ENCODE measurements at regions not wholly inside any gene's neighbourhood (a gene's known extent, or its start where the extent isn't known, plus 50 kb on each side); places are given as distances from the start of the nearest gene placed in this dataset.
A peak's percentile ranks its signal among the peaks of the same experiment; 100 is the strongest.

DNA sequence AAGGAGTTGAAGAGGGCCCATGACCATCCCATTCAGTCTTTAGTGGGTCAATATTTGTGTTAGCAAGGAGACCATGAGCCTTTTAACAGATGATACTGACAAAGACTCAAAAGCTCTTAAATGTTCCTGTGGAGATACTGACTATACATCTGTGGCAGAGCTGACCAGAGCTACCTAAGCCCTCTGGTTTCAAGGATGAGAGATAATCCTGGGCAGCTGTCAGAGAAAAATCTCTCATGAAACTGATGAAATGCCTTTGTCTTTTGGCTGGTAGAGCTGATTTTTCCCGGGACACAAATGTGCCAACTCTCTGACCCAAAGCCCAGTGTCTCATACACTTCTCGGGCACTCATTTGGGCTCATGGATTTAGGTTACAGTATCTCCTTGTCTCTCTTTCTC is 100.9 kb downstream of the XCL2 start:
- DNase-seq (ENCODE audit: low spot score in 2 of 2) = no peak
- no peak overlapping the region for H3K4me3 ChIP-seq (ENCODE audit: low read depth, poor library complexity, severe bottlenecking)
- no peak for TF ChIP-seq CTCF (IDR thresholded peaks at IDR 0.05)
- TF ChIP-seq POLR2A (IDR thresholded peaks at IDR 0.05) = no peak
- WGBS, 2 donors = 88 to 92% methylated on average over 2 of the region's 2 CpGs
- intact Hi-C loops (cut with DNase I; ENCODE audit: low total_unique reads) = no loop called here

- WGBS, 2 donors = 68 to 71% methylated on average over 3 of the region's 3 CpGs
- no peak for TF ChIP-seq CTCF (IDR thresholded peaks at IDR 0.05)
- no peak for TF ChIP-seq POLR2A (IDR thresholded peaks at IDR 0.05)
- no peak for DNase-seq (ENCODE audit: low spot score in 2 of 2)
- intact Hi-C loops (cut with DNase I; ENCODE audit: low total_unique reads) = no loop called here
- no peak overlapping the region for H3K4me3 ChIP-seq (ENCODE audit: low read depth, poor library complexity, severe bottlenecking)
Measured at GRCh38 chr1:168441745-168442144, 102.1 kb downstream of the XCL2 start.

GRCh38 chr1:168439456-168440375 is 104.1 kb downstream of the XCL2 start:
- intact Hi-C loops (cut with DNase I; ENCODE audit: low total_unique reads) = loop anchor here (10.0 kb wide), 1 partner anchor 115 kb away; no protein-coding TSS in a partner anchor
- 41 to 43% methylated on average over 20 of the region's 20 CpGs for WGBS, 2 donors
- TF ChIP-seq CTCF (IDR thresholded peaks at IDR 0.05) (peak in 1 of 3 donors; percentile 61), POLR2A (IDR thresholded peaks at IDR 0.05) (no peak)
- H3K4me3 ChIP-seq (ENCODE audit: low read depth, poor library complexity, severe bottlenecking) = no peak overlapping the region
- DNase-seq (ENCODE audit: low spot score in 2 of 2) = peak; percentile 67 to 92

GRCh38 chr1:168438626-168439025 is 105.2 kb downstream of the XCL2 start:
- no peak overlapping the region for H3K4me3 ChIP-seq (ENCODE audit: low read depth, poor library complexity, severe bottlenecking)
- DNase-seq (ENCODE audit: low spot score in 2 of 2) = no peak
- TF ChIP-seq CTCF (IDR thresholded peaks at IDR 0.05) (no peak), POLR2A (IDR thresholded peaks at IDR 0.05) (no peak)
- intact Hi-C loops (cut with DNase I; ENCODE audit: low total_unique reads) = loop anchor here (10.0 kb wide), 1 partner anchor 116 kb away; no protein-coding TSS in a partner anchor
- 90 to 91% methylated on average over 3 of the region's 3 CpGs for WGBS, 2 donors

DNA sequence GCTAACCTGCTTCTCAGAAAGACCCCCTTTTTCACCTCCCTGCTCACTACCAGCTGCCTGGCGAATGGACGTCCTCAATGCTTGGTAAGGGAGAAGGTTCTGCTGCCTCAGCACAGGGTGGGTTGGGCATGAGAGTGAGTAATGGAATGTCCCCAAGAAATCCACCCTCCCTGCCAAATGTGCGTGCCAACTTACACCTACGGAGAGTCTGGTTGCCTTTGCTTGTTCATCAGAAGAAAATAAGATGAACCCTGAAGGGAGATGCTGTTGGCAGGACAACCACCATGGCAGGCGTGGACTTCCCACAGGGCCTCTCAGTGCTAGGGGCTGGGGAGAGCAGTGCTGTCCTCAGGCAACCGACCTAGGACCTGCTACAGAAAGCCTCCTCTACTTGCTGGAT is 106.0 kb downstream of the XCL2 start:
- H3K4me3 ChIP-seq (ENCODE audit: low read depth, poor library complexity, severe bottlenecking) = no peak overlapping the region
- DNase-seq (ENCODE audit: low spot score in 2 of 2) = no peak
- no peak for TF ChIP-seq CTCF (IDR thresholded peaks at IDR 0.05)
- TF ChIP-seq POLR2A (IDR thresholded peaks at IDR 0.05) = no peak
- 48 to 72% methylated on average over 6 of the region's 6 CpGs for WGBS, 2 donors
- intact Hi-C loops (cut with DNase I; ENCODE audit: low total_unique reads) = loop anchor here (10.0 kb wide), 1 partner anchor 117 kb away; no protein-coding TSS in a partner anchor
